WERI-Rb-1 (cell line): ENCODE measurements at regions not wholly inside any gene's neighbourhood (a gene's known extent, or its start where the extent isn't known, plus 50 kb on each side); places are given as distances from the start of the nearest gene placed in this dataset.

Experiments
- DNase-seq: peaks from one replicate; pipeline ENCODE4 v3.0.0-alpha.2; 2020
- H3K27ac ChIP-seq: fragments of 250-450 bp; sonication (Bioruptor Pico); 2 replicates; pipeline ENCODE4 v1.5.1; 2020; ENCODE audit warnings: mild to moderate bottlenecking, moderate library complexity
- H3K27me3 ChIP-seq: fragments of 250-450 bp; sonication (Bioruptor Pico); 2 replicates; pipeline ENCODE4 v1.5.1; 2021; ENCODE audit warnings: mild to moderate bottlenecking, low read depth, moderate library complexity; ENCODE audit not compliant: insufficient read depth, severe bottlenecking
- H3K36me3 ChIP-seq: fragments of 250-450 bp; sonication (Bioruptor Pico); 2 replicates; pipeline ENCODE4 v1.5.1; 2020; ENCODE audit warnings: mild to moderate bottlenecking, moderate library complexity
- H3K4me3 ChIP-seq: 2 replicates; pipeline ENCODE4 v1.5.1; 2011; ENCODE audit warnings: low read depth, mild to moderate bottlenecking, control low read depth, low read length
- H3K9me3 ChIP-seq: fragments of 250-450 bp; sonication (Bioruptor Pico); 2 replicates; pipeline ENCODE4 v1.5.1; 2021; ENCODE audit warnings: mild to moderate bottlenecking, moderate library complexity; ENCODE audit not compliant: severe bottlenecking
- TF ChIP-seq, protein P1 (sequence below): IDR thresholded peaks from 2 replicates; pipeline ENCODE4 v1.5.1; 2011; ENCODE audit warnings: low read depth, mild to moderate bottlenecking, control low read depth, inconsistent platforms, low read length

DNA sequence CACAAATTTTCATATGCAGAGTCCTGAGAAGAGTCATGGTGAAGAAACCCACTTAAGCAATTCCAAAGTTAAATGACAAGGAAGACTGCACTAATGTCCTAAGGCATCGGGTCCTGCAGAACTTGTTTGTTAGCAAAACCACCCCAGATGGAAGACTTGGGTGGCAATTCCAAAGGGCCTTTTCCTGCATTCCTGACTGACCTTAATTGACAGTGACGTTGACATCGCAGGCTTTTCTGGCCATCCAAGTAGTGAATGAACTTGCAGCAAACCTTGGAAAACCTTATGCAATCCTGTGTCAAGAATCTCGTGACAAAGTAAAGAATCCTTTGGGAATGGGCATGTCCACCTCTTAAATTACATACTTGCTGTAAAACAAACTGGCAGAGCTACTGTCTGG lies 112.5 kb upstream of the SH3BP4 start:
- no peaks in the 10 kb centered on the region for H3K36me3 ChIP-seq
- DNase-seq: no peak
- TF ChIP-seq, protein P1, sequence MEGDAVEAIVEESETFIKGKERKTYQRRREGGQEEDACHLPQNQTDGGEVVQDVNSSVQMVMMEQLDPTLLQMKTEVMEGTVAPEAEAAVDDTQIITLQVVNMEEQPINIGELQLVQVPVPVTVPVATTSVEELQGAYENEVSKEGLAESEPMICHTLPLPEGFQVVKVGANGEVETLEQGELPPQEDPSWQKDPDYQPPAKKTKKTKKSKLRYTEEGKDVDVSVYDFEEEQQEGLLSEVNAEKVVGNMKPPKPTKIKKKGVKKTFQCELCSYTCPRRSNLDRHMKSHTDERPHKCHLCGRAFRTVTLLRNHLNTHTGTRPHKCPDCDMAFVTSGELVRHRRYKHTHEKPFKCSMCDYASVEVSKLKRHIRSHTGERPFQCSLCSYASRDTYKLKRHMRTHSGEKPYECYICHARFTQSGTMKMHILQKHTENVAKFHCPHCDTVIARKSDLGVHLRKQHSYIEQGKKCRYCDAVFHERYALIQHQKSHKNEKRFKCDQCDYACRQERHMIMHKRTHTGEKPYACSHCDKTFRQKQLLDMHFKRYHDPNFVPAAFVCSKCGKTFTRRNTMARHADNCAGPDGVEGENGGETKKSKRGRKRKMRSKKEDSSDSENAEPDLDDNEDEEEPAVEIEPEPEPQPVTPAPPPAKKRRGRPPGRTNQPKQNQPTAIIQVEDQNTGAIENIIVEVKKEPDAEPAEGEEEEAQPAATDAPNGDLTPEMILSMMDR: no peak
- no peaks in the 10 kb centered on the region for H3K27me3 ChIP-seq
- H3K9me3 ChIP-seq: no peaks in the 10 kb centered on the region
- H3K4me3 ChIP-seq: no peak overlapping the region
- no peak overlapping the region for H3K27ac ChIP-seq

GRCh38 chr2:234836271-234836670 lies 115.5 kb upstream of the SH3BP4 start:
- no peak for DNase-seq
- Histone ChIP-seq H3K36me3 (no peaks in the 10 kb centered on the region), H3K9me3 (no peaks in the 10 kb centered on the region), H3K27me3 (no peaks in the 10 kb centered on the region), H3K27ac (no peak overlapping the region), H3K4me3 (no peak overlapping the region)
- TF ChIP-seq, protein P1: no peak

DNA sequence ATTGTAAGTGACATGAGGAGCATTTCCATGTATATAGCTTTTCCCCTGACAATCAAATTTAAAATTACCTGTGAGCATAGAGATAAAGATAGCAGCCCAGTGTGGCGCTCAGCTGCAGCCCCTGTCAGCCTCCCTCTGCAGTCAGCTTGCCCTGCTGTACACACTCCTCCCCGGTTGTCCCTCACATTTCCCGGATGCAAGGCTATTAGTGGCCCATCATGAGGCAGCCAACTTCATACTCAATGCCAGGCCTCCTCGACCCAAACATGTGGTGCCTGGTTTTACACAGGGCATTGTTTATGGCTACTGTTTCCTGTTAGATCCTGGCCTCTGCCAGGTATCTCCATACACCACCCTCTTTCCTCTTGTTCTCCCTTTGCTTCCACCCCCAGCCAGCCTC lies 116.1 kb upstream of the SH3BP4 start:
- TF ChIP-seq, protein P1: no peak
- no peak for DNase-seq
- H3K27me3 ChIP-seq: no peaks in the 10 kb centered on the region
- H3K27ac ChIP-seq: no peak overlapping the region
- no peaks in the 10 kb centered on the region for H3K9me3 ChIP-seq
- H3K4me3 ChIP-seq: no peak overlapping the region
- H3K36me3 ChIP-seq: no peaks in the 10 kb centered on the region

- DNase-seq: no peak
- no peaks in the 10 kb centered on the region for H3K27me3 ChIP-seq
- TF ChIP-seq, protein P1: no peak
- no peaks in the 10 kb centered on the region for H3K36me3 ChIP-seq
- H3K4me3 ChIP-seq: no peak overlapping the region
- H3K27ac ChIP-seq: no peak overlapping the region
- H3K9me3 ChIP-seq: no peaks in the 10 kb centered on the region
Observed at GRCh38 chr2:234834228-234834923, 117.4 kb upstream of the SH3BP4 start.

GRCh38 chr2:234830853-234831252 lies 121.0 kb upstream of the SH3BP4 start:
- Histone ChIP-seq H3K9me3 (no peaks in the 10 kb centered on the region), H3K27ac (no peak overlapping the region)

More at GRCh38 chr2:234830853-234831252, 121.0 kb upstream of the SH3BP4 start:
- DNase-seq: no peak
- Histone ChIP-seq H3K4me3 (no peak overlapping the region), H3K36me3 (no peaks in the 10 kb centered on the region), H3K27me3 (no peaks in the 10 kb centered on the region)
- TF ChIP-seq, protein P1: no peak
